ENCODE measurements at regions not wholly inside any gene's neighbourhood (a gene's known extent, or its start where the extent isn't known, plus 50 kb on each side); places are given as distances from the start of the nearest gene placed in this dataset.
A peak's percentile ranks its signal among the peaks of the same experiment; 100 is the strongest.

DNA sequence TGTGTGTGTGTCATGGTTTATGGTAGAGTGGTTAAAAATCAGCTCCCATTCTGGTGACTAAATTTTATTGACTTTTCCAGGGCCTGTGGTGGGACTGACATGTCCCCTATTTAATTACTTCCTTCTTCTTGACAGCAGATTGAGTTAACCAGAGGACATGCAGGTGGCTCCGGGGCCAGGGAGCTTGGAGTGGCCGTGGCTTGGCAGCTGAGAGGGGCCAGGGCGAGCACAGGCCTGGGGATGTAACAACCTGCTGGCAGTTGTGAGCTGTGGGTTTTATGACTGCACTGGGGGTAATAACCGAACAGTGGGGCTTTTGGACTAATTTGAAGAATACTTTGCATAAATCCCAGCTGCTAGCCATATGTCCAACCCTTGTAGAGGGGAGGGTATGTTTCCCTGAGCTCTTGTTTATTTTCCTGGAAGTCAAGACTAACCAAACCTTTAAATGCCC, 186.0 kb downstream of the MID1IP1 start:
- H3K4me2 ChIP-seq (ENCODE audit: low read length) = no peak overlapping the region
- H4K8ac ChIP-seq (ENCODE audit: low read depth, low read length) = no peak overlapping the region
- H3K23ac ChIP-seq (ENCODE audit: low read length) = no peak overlapping the region
- no peak overlapping the region for H4K5ac ChIP-seq (ENCODE audit: low read length)
- H2BK5ac ChIP-seq (ENCODE audit: low read length) = no peak overlapping the region
- H2AK5ac ChIP-seq (ENCODE audit: low read length) = no peak overlapping the region
- no CpG with 5 or more reads among the region's 4 CpGs for WGBS (ENCODE audit: extremely low coverage, insufficient coverage, low lambda C conversion rate)
- peak overlapping the region; percentile 3 for H3K56ac ChIP-seq (ENCODE audit: low read length)
- no peak overlapping the region for H3K18ac ChIP-seq (ENCODE audit: low read length)
- no peak overlapping the region for H2BK15ac ChIP-seq (replicated peaks; ENCODE audit: low read depth)
- no peaks in the 10 kb centered on the region for H3K79me2 ChIP-seq (ENCODE audit: control insufficient read depth, insufficient read depth, low read length)
- no peaks in the 10 kb centered on the region for H3K4me1 ChIP-seq (ENCODE audit: control insufficient read depth, low read depth, low read length)
- H3K27ac ChIP-seq (ENCODE audit: low read depth, low read length) = no peak overlapping the region
- DNase-seq = no peak
- H3K4me3 ChIP-seq (ENCODE audit: low read length) = no peak overlapping the region
- no peak overlapping the region for H3K9ac ChIP-seq (ENCODE audit: low read length)
- H3K79me1 ChIP-seq (ENCODE audit: low read length) = no peaks in the 10 kb centered on the region
- H3K4ac ChIP-seq (ENCODE audit: low read depth, low read length) = no peak overlapping the region
- H3K27me3 ChIP-seq (ENCODE audit: insufficient read depth, low read length, poor library complexity) = no peaks in the 10 kb centered on the region
- H2BK120ac ChIP-seq (ENCODE audit: low read depth, low read length) = no peak overlapping the region
- no peaks in the 10 kb centered on the region for H3K36me3 ChIP-seq (ENCODE audit: control insufficient read depth, insufficient read depth, low read length)

DNA sequence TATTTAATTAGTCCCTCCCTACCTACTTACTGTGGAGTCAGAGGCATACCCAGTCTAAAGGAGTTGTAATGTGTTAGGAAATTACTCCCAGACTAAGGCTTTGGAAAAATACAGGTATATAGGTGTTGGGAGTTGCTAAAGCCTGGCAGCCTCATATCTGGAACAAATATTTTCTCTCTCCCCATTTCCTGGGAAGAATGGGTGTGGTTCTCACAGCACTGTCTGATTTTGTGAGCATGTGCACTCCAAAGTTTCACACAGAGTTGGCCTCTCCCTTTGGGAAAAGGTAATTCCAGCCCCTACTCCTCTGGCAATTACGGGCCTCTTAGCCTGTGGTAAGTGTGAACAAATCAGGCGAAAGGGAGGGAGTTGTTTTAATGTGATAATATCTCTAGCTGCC, 187.0 kb downstream of the MID1IP1 start:
- H3K36me3 ChIP-seq (ENCODE audit: control insufficient read depth, insufficient read depth, low read length) = no peaks in the 10 kb centered on the region
- no peak overlapping the region for H4K8ac ChIP-seq (ENCODE audit: low read depth, low read length)
- no peak overlapping the region for H3K27ac ChIP-seq (ENCODE audit: low read depth, low read length)
- no peak for DNase-seq
- H4K5ac ChIP-seq (ENCODE audit: low read length) = no peak overlapping the region
- no peak overlapping the region for H2AK5ac ChIP-seq (ENCODE audit: low read length)
- H3K23ac ChIP-seq (ENCODE audit: low read length) = no peak overlapping the region
- no peak overlapping the region for H2BK120ac ChIP-seq (ENCODE audit: low read depth, low read length)
- H3K4me1 ChIP-seq (ENCODE audit: control insufficient read depth, low read depth, low read length) = no peaks in the 10 kb centered on the region
- no peak overlapping the region for H2BK5ac ChIP-seq (ENCODE audit: low read length)
- H3K79me1 ChIP-seq (ENCODE audit: low read length) = no peaks in the 10 kb centered on the region
- H3K4ac ChIP-seq (ENCODE audit: low read depth, low read length) = no peak overlapping the region
- peak overlapping the region; percentile 15 for H3K56ac ChIP-seq (ENCODE audit: low read length)
- no peak overlapping the region for H3K4me2 ChIP-seq (ENCODE audit: low read length)
- WGBS (ENCODE audit: extremely low coverage, insufficient coverage, low lambda C conversion rate) = no CpG with 5 or more reads among the region's 2 CpGs
- peak overlapping the region; percentile 18 for H3K18ac ChIP-seq (ENCODE audit: low read length)
- H3K9ac ChIP-seq (ENCODE audit: low read length) = no peak overlapping the region
- H3K27me3 ChIP-seq (ENCODE audit: insufficient read depth, low read length, poor library complexity) = no peaks in the 10 kb centered on the region
- H3K4me3 ChIP-seq (ENCODE audit: low read length) = no peak overlapping the region
- no peaks in the 10 kb centered on the region for H3K79me2 ChIP-seq (ENCODE audit: control insufficient read depth, insufficient read depth, low read length)
- H2BK15ac ChIP-seq (replicated peaks; ENCODE audit: low read depth) = no peak overlapping the region

DNA sequence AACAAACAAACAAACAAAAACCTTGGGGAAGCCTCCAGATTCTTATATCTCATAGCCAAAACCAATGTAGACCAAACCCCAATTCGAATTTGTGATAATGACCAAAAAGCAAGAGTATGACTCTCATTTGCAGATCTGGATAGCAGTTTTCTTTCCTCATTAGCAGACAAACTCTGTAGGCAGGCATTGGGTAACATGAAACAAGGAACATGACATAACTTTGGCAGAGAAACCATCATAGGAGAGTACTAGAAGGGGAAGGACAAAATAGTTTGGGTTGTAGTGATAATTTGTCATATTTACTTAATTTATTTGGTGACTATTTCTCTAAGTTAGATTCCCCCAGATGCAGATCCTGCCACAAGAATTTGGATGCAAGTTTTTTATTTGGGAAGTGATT, 187.8 kb downstream of the MID1IP1 start:
- Histone ChIP-seq H3K4me2 (ENCODE audit: low read length) (no peak overlapping the region), H4K8ac (ENCODE audit: low read depth, low read length) (no peak overlapping the region), H3K18ac (ENCODE audit: low read length) (no peak overlapping the region), H3K56ac (ENCODE audit: low read length) (no peak overlapping the region), H3K4me1 (ENCODE audit: control insufficient read depth, low read depth, low read length) (no peaks in the 10 kb centered on the region), H3K23ac (ENCODE audit: low read length) (no peak overlapping the region), H2BK5ac (ENCODE audit: low read length) (no peak overlapping the region), H3K4me3 (ENCODE audit: low read length) (no peak overlapping the region), H3K27me3 (ENCODE audit: insufficient read depth, low read length, poor library complexity) (no peaks in the 10 kb centered on the region), H3K79me2 (ENCODE audit: control insufficient read depth, insufficient read depth, low read length) (no peaks in the 10 kb centered on the region), H2BK120ac (ENCODE audit: low read depth, low read length) (no peak overlapping the region), H3K27ac (ENCODE audit: low read depth, low read length) (no peak overlapping the region), H2BK15ac (replicated peaks; ENCODE audit: low read depth) (no peak overlapping the region), H3K9ac (ENCODE audit: low read length) (no peak overlapping the region), H3K4ac (ENCODE audit: low read depth, low read length) (no peak overlapping the region), H3K79me1 (ENCODE audit: low read length) (no peaks in the 10 kb centered on the region), H3K36me3 (ENCODE audit: control insufficient read depth, insufficient read depth, low read length) (no peaks in the 10 kb centered on the region), H2AK5ac (ENCODE audit: low read length) (no peak overlapping the region), H4K5ac (ENCODE audit: low read length) (no peak overlapping the region)
- no peak for DNase-seq
- no CpG with 5 or more reads among the region's 1 CpG for WGBS (ENCODE audit: extremely low coverage, insufficient coverage, low lambda C conversion rate)

DNA sequence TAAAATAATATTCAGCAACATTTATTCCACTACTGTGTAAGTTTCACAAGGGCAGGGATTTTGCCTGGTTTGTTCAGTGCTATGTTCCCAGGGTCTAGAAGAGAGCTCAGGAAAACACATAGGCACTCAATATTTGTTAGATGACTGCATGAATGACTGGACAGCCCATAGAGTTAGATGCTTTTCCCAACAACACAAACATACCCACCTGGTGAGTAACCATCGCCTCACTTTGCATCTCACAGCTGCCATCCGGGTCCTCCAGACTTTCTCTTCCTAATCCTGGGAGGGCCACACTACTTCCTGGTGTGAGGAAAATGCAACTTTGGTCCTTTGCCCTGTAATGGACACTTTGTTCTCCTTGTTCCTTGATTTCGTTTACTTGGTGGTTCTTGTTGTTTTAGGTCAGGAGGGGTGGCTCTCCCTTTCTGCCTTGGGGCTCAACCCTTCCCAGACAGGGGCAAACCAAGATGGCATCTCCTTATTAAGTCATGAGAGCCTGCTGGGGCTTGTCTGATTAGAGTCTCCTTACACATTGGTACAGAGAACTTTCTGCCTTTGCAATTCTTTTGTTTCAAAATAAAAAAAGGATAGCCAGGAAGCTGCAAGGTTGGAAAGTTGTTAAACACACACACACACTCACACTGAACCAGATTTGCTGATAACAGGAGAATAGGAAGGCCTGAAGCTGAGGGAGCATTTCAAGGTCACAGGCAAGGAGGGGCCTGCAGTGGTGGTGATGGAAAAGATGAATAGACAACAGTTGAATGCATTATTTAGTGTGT, 190.6 kb downstream of the MID1IP1 start:
- no CpG with 5 or more reads among the region's 3 CpGs for WGBS (ENCODE audit: extremely low coverage, insufficient coverage, low lambda C conversion rate)
- Histone ChIP-seq H4K8ac (ENCODE audit: low read depth, low read length) (no peak overlapping the region), H2BK15ac (replicated peaks; ENCODE audit: low read depth) (no peak overlapping the region), H2BK5ac (ENCODE audit: low read length) (no peak overlapping the region), H3K79me1 (ENCODE audit: low read length) (no peaks in the 10 kb centered on the region), H3K36me3 (ENCODE audit: control insufficient read depth, insufficient read depth, low read length) (no peaks in the 10 kb centered on the region), H3K18ac (ENCODE audit: low read length) (no peak overlapping the region), H3K79me2 (ENCODE audit: control insufficient read depth, insufficient read depth, low read length) (no peaks in the 10 kb centered on the region), H3K4ac (ENCODE audit: low read depth, low read length) (no peak overlapping the region), H3K23ac (ENCODE audit: low read length) (no peak overlapping the region), H2BK120ac (ENCODE audit: low read depth, low read length) (no peak overlapping the region), H3K4me1 (ENCODE audit: control insufficient read depth, low read depth, low read length) (no peaks in the 10 kb centered on the region), H2AK5ac (ENCODE audit: low read length) (no peak overlapping the region), H3K4me3 (ENCODE audit: low read length) (no peak overlapping the region), H3K4me2 (ENCODE audit: low read length) (no peak overlapping the region), H3K27ac (ENCODE audit: low read depth, low read length) (no peak overlapping the region), H3K56ac (ENCODE audit: low read length) (no peak overlapping the region), H3K9ac (ENCODE audit: low read length) (no peak overlapping the region), H4K5ac (ENCODE audit: low read length) (no peak overlapping the region), H3K27me3 (ENCODE audit: insufficient read depth, low read length, poor library complexity) (no peaks in the 10 kb centered on the region)
- DNase-seq = no peak

DNA sequence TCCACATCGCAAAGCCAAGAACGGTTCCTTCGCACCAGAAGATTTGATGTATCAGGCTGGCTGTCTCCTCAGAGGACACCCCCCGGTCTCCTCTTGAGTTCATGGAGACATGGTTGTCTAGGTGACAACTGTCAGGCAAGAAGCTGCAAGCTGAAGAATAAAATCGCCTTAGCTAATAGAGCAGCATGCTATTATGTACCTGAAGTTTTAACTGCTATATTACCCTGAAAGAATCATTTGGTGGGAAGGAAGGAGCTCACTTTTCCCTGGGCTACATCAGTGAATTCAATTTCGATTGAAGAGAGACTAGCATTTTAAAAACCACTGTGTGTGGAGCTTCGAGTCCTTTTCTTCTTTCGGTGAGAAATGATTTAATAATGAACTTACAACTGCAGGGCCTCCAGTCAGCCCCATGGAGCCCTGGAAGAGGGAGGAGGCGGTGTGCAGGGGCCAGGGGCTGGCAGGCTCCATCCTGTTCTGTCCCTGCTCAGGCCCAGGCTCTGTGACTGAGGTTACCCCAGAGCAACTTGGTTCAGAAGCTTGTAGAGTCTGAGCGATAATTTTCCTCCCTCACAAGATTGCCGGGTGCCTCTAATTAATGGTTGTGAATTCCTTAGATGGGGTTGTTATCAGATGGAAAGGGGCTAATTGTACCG, 191.3 kb downstream of the MID1IP1 start:
- Histone ChIP-seq H3K36me3 (ENCODE audit: control insufficient read depth, insufficient read depth, low read length) (no peaks in the 10 kb centered on the region), H3K27ac (ENCODE audit: low read depth, low read length) (no peak overlapping the region), H3K9ac (ENCODE audit: low read length) (no peak overlapping the region), H4K5ac (ENCODE audit: low read length) (no peak overlapping the region), H3K79me1 (ENCODE audit: low read length) (no peaks in the 10 kb centered on the region), H2BK15ac (replicated peaks; ENCODE audit: low read depth) (no peak overlapping the region), H3K23ac (ENCODE audit: low read length) (no peak overlapping the region), H2BK5ac (ENCODE audit: low read length) (no peak overlapping the region), H3K4ac (ENCODE audit: low read depth, low read length) (no peak overlapping the region), H4K8ac (ENCODE audit: low read depth, low read length) (no peak overlapping the region), H2AK5ac (ENCODE audit: low read length) (no peak overlapping the region), H3K27me3 (ENCODE audit: insufficient read depth, low read length, poor library complexity) (no peaks in the 10 kb centered on the region), H3K18ac (ENCODE audit: low read length) (no peak overlapping the region), H3K56ac (ENCODE audit: low read length) (no peak overlapping the region), H3K4me1 (ENCODE audit: control insufficient read depth, low read depth, low read length) (no peaks in the 10 kb centered on the region), H3K79me2 (ENCODE audit: control insufficient read depth, insufficient read depth, low read length) (no peaks in the 10 kb centered on the region), H3K4me2 (ENCODE audit: low read length) (no peak overlapping the region), H3K4me3 (ENCODE audit: low read length) (no peak overlapping the region), H2BK120ac (ENCODE audit: low read depth, low read length) (no peak overlapping the region)
- WGBS (ENCODE audit: extremely low coverage, insufficient coverage, low lambda C conversion rate) = no CpG with 5 or more reads among the region's 12 CpGs
- DNase-seq = no peak
